ENCODE measurements at regions not wholly inside any gene's neighbourhood (a gene's known extent, or its start where the extent isn't known, plus 50 kb on each side); places are given as distances from the start of the nearest gene placed in this dataset.
A peak's percentile ranks its signal among the peaks of the same experiment; 100 is the strongest.
"Not testable (repeated sequence)": the region's sequence is repeated elsewhere in the genome, so short reads cannot be mapped to it uniquely, and the experiment has no call there.

- DNase-seq (ENCODE audit: low read depth): no peak
Observed at GRCh38 chr3:30439451-30440053, 166.8 kb upstream of the TGFBR2 start.

DNA sequence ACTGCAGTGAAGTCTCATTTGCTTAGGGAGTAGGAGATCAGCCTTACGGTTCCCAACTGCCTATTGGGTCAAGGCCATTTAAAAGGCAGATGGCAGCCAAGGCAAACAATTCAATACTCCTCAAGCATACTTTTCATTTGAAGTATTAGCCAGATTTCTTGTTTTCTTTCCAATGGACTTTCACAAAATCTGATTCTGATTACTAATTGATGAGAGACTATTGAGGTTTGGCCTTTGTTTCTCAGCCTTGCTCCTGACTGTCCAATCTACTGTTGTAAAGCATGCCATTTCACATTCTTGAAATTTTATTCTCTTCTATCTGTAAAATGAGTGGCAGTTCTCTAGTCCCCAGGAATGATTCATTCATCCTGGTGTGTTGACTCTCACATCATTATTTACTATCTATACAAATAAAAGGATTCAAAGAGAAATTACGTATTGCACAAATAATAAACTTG is 166.2 kb upstream of the TGFBR2 start:
- DNase-seq (ENCODE audit: low read depth): peak; percentile 70

- peak; percentile 58 for DNase-seq (ENCODE audit: low read depth)
Observed at GRCh38 chr3:30440880-30441279, 165.5 kb upstream of the TGFBR2 start.

DNA sequence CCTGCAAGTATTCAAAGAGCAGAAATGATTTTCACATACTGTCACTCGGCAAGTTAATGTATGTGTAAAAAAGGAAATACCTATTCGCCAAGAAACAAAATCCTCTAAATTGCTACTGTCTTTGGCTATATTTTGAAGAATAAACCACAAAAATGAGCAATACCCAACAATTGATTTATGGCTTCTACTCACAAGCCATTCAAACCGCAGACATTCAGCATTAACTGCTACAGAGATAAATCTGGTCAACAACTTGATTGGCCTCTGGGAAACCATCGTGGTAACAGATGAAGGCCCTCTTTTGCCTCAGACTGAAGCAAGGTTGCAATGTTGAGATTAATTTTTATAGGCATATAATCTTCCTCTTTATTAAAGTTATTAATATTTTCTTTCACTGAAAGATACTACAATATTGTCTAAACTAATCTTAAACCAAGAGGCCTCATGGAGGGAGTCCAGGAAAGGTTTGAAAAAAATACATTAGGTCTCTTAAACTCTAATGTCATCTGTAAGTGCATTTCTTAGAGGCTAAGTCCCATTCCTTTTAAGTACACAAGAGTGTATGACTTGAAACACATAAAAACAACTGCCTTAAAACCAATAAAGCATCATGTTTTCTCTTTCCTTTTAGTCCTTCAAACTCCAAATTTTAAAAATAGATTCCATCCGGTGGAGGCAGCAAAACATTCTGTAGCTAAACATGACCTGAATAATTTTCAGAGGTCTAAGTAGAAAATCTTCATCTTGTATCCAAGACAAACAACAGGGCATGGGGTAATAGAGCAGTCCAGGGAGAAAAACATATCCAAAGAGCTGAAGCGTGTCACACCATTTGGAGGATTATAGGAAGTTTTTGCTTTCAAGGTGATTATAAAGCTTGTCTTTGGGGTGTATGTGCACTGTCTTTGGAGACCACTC is 162.4 kb upstream of the TGFBR2 start:
- DNase-seq (ENCODE audit: low read depth): peak; percentile 48

- no peak for DNase-seq (ENCODE audit: low read depth)
Observed at GRCh38 chr3:30448450-30449289, 157.7 kb upstream of the TGFBR2 start.

- no peak for DNase-seq (ENCODE audit: low read depth)
Observed at GRCh38 chr3:30449290-30449632, 157.1 kb upstream of the TGFBR2 start.

DNA sequence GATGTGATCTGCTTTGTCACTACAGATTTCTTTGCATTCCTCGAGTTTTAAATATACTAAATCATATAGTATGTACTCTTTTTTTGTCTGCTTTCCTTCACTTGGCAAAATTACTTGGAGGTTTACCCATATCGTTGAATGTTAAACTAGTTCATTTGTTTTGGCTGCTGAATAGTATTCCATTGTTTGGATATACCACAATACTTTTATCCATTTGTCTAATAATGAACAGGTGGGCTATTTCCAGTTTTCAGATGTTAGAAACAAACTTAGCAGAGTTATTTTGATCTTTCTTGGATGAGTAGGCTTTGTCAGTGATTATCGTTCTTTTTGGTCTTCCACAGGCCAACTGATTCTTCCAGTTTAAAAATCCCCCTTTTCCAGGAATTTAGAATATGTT is 154.0 kb upstream of the TGFBR2 start:
- DNase-seq (ENCODE audit: low read depth): no peak

DNA sequence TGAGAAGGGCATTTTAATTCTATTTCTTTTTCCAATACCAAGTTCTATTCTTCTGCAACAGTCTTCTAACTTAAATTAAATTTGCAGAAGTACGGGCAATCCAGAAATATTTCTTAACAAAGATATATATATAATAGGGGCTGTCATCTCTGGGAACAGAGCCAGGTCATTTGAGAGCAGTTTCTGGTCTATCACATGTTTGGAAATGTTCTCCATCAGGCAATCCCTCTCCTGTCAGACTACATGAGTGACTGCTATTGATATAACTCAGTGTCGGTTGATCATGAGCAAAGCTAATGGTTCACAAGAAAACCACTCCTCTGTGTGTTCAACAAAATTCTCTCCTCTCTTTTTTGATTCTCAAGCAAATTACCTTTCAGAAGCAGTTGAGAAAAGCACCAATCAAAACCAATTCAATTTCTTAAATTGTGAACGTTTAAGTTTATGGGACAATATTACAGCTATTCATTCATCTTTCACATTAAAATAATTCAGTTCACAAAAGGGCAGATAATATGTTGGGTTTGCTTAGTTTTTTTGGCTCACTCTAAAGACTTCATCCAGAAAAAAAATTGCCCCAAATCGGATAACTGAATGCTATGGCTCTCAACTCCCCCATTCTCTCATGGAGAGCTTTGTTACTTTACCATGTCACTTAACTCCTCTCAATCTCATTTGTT is 152.9 kb upstream of the TGFBR2 start:
- DNase-seq (ENCODE audit: low read depth): peak; percentile 51

DNA sequence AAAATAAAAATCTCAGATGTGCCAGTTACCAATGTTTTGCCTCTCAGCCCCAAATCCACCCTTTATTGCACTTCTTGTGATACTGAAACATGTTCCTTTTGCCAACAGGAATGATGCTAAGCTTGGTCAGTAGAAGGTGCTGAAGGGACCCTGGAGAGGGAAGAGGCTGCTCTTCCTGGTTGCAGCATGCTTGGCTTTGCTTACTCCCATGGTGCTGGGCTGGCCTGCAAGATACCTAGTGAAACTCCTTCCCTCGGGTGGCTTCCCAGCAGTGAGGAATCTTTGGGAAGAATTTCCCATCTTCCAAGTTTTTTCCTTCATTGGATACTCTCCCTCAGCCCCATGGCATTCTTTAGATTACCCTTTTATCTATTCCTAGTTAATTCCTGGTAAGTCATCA is 151.8 kb upstream of the TGFBR2 start:
- DNase-seq (ENCODE audit: low read depth): no peak

GRCh38 chr3:30455112-30455511 is 151.3 kb upstream of the TGFBR2 start:
- not testable (repeated sequence) for DNase-seq (ENCODE audit: low read depth)

DNA sequence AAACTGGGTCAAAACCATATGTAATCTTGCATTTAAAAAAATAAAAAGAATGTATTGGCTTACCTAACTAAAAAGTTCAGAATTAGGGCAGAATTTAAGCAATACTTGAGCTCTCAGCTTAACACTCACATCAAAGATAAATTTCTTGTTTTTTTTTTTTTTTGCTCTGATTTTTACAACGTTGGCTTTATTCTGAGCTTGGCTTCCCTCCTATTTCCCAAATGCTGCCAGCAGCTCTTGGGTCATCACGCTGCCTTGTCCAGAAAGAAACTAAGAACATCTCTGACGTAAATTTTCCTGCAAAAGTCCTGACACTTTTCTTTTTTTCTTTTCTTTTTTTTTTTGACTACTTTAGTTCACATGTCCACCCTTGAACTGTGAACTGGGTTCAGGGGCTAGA is 150.6 kb upstream of the TGFBR2 start:
- no peak for DNase-seq (ENCODE audit: low read depth)

DNA sequence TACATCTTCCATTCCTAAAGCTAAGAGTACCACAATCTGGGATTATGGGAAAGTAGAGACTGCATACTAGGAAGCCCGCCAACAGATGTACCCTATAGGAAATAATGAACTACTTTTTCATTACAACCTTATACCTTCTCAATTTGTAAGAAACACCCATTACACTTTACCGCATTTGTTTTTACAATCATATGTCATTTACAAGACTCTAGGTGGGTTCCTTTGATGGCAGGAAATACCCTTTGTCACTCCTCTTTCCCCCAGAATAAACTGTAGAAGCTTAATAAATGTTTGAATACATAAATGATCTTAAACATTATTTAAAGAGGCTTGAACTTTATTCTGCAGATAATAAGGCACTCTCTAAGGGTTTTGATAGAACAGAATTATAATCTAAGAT is 150.1 kb upstream of the TGFBR2 start:
- no peak for DNase-seq (ENCODE audit: low read depth)

- peak; percentile 27 for DNase-seq (ENCODE audit: low read depth)
Observed at GRCh38 chr3:30457081-30457480, 149.3 kb upstream of the TGFBR2 start.

GRCh38 chr3:30457726-30458125 is 148.7 kb upstream of the TGFBR2 start:
- no peak for DNase-seq (ENCODE audit: low read depth)

DNA sequence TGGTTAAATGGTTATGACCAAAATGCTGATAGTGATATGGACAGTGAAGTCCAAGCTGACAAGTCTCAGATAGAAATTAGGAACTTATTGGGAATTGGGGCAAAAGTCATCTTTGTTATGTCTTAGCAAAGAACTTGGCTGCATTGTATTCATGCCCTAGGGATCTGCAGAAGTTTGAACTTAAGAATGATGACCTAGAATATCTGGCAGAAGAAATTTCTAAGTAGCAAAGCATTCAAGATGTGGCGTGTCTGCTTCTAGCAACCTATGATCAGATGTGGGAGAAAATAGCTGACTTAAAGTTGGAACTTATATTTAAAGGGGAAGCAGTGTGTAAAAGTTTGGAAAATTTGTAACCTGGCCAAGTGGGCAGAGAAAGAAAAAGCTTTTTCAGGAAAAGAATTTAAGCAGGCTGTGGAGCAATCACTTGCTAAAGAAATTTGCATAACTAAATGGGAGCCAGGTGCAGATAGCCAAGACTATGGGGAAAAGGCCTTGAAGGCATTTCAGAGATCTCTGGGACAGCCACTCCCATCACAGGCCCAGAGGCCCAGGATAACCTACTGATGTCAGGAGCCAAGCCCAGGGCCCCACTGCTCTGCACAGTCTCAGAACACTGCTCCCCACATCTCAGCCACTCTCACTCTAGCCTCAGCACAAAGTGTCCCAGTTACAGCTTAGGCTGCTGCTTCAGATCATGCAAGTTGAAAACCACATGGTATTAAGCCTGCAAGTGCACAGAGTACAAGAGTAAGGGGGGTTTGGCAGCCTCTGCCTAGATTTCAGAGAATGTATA is 147.8 kb upstream of the TGFBR2 start:
- DNase-seq (ENCODE audit: low read depth): no peak

DNA sequence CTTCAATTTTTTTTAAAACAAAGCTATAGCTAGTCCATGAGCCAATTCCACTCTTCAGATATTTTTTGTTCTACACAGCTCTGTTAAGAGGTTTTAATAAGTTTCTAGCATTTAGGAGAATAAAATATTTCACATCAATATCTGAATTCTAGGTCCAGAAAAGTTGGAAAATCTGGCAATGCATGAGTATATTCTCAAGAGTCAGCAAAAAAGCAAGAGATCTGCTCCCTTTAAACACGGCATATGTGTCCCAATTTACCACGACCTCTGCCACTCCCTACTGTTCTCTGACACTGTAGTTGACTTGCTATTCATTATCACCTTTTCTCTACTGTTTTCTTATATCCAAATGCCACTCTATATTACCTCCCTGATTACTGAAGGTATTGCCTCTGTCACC is 145.1 kb upstream of the TGFBR2 start:
- DNase-seq (ENCODE audit: low read depth): no peak

DNA sequence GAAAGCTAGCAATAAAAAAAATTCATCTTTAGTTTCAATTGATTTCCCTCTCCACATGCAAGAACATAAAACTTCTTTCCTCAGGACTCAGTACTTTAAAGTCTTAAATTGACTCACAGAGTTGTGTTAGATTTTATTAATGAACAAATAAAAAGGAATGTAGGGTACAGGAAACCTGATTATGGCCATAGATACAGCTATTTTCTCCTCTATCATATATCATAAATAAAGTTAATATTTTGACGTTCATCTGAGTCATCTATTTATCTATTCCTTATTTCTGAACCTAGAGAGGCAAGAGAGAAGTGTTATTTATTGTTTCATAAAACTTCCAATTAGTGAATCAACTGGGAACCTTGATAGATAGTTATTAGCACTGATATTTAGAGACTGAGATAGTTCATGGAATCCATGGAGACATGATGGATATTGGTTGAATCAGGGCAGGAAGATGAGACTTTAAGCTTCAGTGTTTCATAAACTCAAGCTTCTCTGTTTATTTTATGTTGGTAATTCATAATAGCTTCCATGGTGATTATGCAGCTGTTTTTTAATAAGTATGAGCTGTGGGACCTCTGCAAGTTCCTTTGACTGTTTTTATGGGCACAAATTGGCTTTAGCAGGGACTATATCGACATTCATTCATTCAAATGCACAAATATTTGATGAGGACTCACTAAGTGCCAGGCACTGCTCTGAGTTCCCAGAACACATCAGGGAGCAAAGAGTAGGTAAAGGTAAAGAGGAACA is 143.5 kb upstream of the TGFBR2 start:
- DNase-seq (ENCODE audit: low read depth): no peak

- no peak for DNase-seq (ENCODE audit: low read depth)
Observed at GRCh38 chr3:30464381-30464780, 142.0 kb upstream of the TGFBR2 start.

DNA sequence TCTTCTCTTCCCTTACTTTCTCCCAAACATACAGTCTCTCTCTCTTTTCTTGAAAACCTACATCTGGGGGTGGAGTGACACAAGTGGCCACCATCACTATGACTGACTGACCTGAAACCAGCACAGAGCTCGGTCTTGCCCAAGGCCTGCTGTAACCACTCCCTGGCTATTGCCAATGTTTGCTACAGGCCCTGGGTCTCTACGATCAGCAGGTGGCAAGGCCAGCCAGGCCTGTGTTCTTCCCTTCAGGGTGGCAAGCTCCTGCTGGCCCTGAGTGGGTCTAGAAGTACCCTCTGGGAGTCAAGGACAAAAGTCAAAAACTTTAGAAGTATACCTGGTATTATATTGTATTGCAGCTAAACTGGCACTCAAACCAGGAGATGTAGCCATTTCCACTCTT is 140.9 kb upstream of the TGFBR2 start:
- no peak for DNase-seq (ENCODE audit: low read depth)

GRCh38 chr3:30467596-30468238 is 138.7 kb upstream of the TGFBR2 start:
- peak; percentile 65 for DNase-seq (ENCODE audit: low read depth)
